ENCODE measurements at regions not wholly inside any gene's neighbourhood (a gene's known extent, or its start where the extent isn't known, plus 50 kb on each side); places are given as distances from the start of the nearest gene placed in this dataset.

- TF ChIP-seq POLR2AphosphoS5 (IDR thresholded peaks at IDR 0.05; ENCODE audit: insufficient read depth, low read depth, low read length): no peak
- no peak for TF ChIP-seq GATA2 (IDR thresholded peaks at IDR 0.05; ENCODE audit: insufficient read depth, insufficient read length, low read depth, low read length)
- no peak for TF ChIP-seq FOS (IDR thresholded peaks at IDR 0.05; ENCODE audit: borderline replicate concordance, insufficient read depth, low read length)
- no peak for TF ChIP-seq MAX (IDR thresholded peaks at IDR 0.05; ENCODE audit: insufficient read depth, insufficient read length)
- no peak for TF ChIP-seq CTCF (IDR thresholded peaks at IDR 0.05; ENCODE audit: extremely low read depth in 1 of 2, insufficient read depth in 1 of 2, low read depth in 1 of 2, low read length in 2 of 2)
- TF ChIP-seq JUN (IDR thresholded peaks at IDR 0.05; ENCODE audit: borderline replicate concordance, insufficient read depth, insufficient read length, low read depth): no peak
- TF ChIP-seq EZH2 (IDR thresholded peaks at IDR 0.05; ENCODE audit: borderline replicate concordance, low read depth, low read length, severe bottlenecking): no peak
- no peak for TF ChIP-seq POLR2A (IDR thresholded peaks at IDR 0.05; ENCODE audit: low read depth, low read length)
- TF ChIP-seq MYC (IDR thresholded peaks at IDR 0.05; ENCODE audit: low read depth, low read length): no peak
- H3K9me1 ChIP-seq (replicated peaks; ENCODE audit: control insufficient read depth, extremely low read depth, insufficient read depth, low read length): no peaks in the 10 kb centered on the region
- POLR2A ChIA-PET: no interaction called here
- H3K4me1 ChIP-seq (ENCODE audit: control insufficient read depth, extremely low read depth, insufficient read depth, low read length): no peaks in the 10 kb centered on the region
- no peak overlapping the region for H3K4me3 ChIP-seq (replicated peaks in 1 of 3; ENCODE audit: insufficient read depth in 1 of 3, low read depth in 1 of 3, low read length in 3 of 3)
- no peaks in the 10 kb centered on the region for H3K36me3 ChIP-seq (ENCODE audit: control insufficient read depth in 2 of 2, extremely low read depth in 1 of 2, insufficient read depth in 2 of 2, low read length in 2 of 2)
- H3K9me3 ChIP-seq (replicated peaks; ENCODE audit: control insufficient read depth, insufficient read depth, low read length): no peaks in the 10 kb centered on the region
- no peak overlapping the region for H3K4me2 ChIP-seq (ENCODE audit: insufficient read depth, low read length)
- CTCF ChIA-PET: no interaction called here
- H3K27me3 ChIP-seq (ENCODE audit: control insufficient read depth in 2 of 2, insufficient read depth in 2 of 2, low read length in 2 of 2): no peaks in the 10 kb centered on the region
- no peaks in the 10 kb centered on the region for H3K79me2 ChIP-seq (ENCODE audit: control insufficient read depth, insufficient read depth, low read length)
- H3K27ac ChIP-seq (ENCODE audit: insufficient read depth, low read depth, low read length): no peak overlapping the region
- H3K9ac ChIP-seq (replicated peaks; ENCODE audit: extremely low read depth, insufficient read depth, low read length): no peak overlapping the region
- DNase-seq (ENCODE audit: low read depth, low spot score): no peak
- H2AFZ ChIP-seq (ENCODE audit: low read depth, low read length): no peak overlapping the region
- H4K20me1 ChIP-seq (replicated peaks; ENCODE audit: control insufficient read depth, extremely low read depth, insufficient read depth, low read length): no peaks in the 10 kb centered on the region
- FAIRE-seq: no peak
- intact Hi-C loops (cut with micrococcal nuclease) (no loop called here), dilution Hi-C loops (cut with MboI; ENCODE audit: extremely low pct_ligation_motif_present, low sequenced_read_pairs) (no loop called here)
- BruUV-seq (replicated peaks): no TSS peak
Measured at GRCh38 chr9:28267351-28267750, 694.1 kb upstream of the C9orf72 start.
